ENCODE measurements at regions not wholly inside any gene's neighbourhood (a gene's known extent, or its start where the extent isn't known, plus 50 kb on each side); places are given as distances from the start of the nearest gene placed in this dataset.

GRCh38 chr6:66396549-66396948 is 689.5 kb upstream of the EYS start:
- TF ChIP-seq CTCF (IDR thresholded peaks at IDR 0.05; ENCODE audit: borderline replicate concordance, extremely low read depth, low read length, poor library complexity, severe bottlenecking) (no peak), EZH2 (IDR thresholded peaks at IDR 0.05; ENCODE audit: borderline replicate concordance, low read depth, low read length, severe bottlenecking) (no peak)
